Putamen (tissue), 1 donor: ENCODE measurements at regions not wholly inside any gene's neighbourhood (a gene's known extent, or its start where the extent isn't known, plus 50 kb on each side); places are given as distances from the start of the nearest gene placed in this dataset.
"Not testable (repeated sequence)": the region's sequence is repeated elsewhere in the genome, so short reads cannot be mapped to it uniquely, and the experiment has no call there.

ENCODE experiments used
- DNase-seq: peaks from one replicate; pipeline ENCODE4 v3.0.0-alpha.2; 2016; ENCODE audit warnings: low spot score

GRCh38 chr14:44453433-44454171 is 53.5 kb downstream of the FSCB start:
- no peak for DNase-seq

- not testable (repeated sequence) for DNase-seq
Observed at GRCh38 chr14:44450232-44450631, 56.9 kb downstream of the FSCB start.

- DNase-seq = no peak
Observed at GRCh38 chr14:44449680-44450079, 57.4 kb downstream of the FSCB start.

- no peak for DNase-seq
Observed at GRCh38 chr14:44448951-44449358, 58.1 kb downstream of the FSCB start.

- DNase-seq = no peak
Observed at GRCh38 chr14:44446965-44447364, 60.1 kb downstream of the FSCB start.

GRCh38 chr14:44444454-44444853 is 62.6 kb downstream of the FSCB start:
- no peak for DNase-seq

- DNase-seq = no peak
Observed at GRCh38 chr14:44438936-44439335, 68.1 kb downstream of the FSCB start.

GRCh38 chr14:44438221-44438620 is 68.9 kb downstream of the FSCB start:
- DNase-seq = no peak

GRCh38 chr14:44436458-44436857 is 70.6 kb downstream of the FSCB start:
- DNase-seq = no peak

GRCh38 chr14:44428231-44428945 is 78.7 kb downstream of the FSCB start:
- DNase-seq = no peak

- no peak for DNase-seq
Observed at GRCh38 chr14:44422699-44423098, 84.4 kb downstream of the FSCB start.

- DNase-seq = no peak
Observed at GRCh38 chr14:44420226-44420625, 86.9 kb downstream of the FSCB start.

- DNase-seq = no peak
Observed at GRCh38 chr14:44418856-44419255, 88.2 kb downstream of the FSCB start.

GRCh38 chr14:44417809-44418208 is 89.3 kb downstream of the FSCB start:
- no peak for DNase-seq

GRCh38 chr14:44414646-44415045 is 92.4 kb downstream of the FSCB start:
- no peak for DNase-seq

GRCh38 chr14:44412858-44413569 is 94.1 kb downstream of the FSCB start:
- no peak for DNase-seq

- DNase-seq = no peak
Observed at GRCh38 chr14:44405011-44405486, 102.0 kb downstream of the FSCB start.

GRCh38 chr14:44404599-44404998 is 102.5 kb downstream of the FSCB start:
- DNase-seq = no peak

GRCh38 chr14:44404036-44404435 is 103.0 kb downstream of the FSCB start:
- DNase-seq = no peak

GRCh38 chr14:44403193-44403592 is 103.9 kb downstream of the FSCB start:
- no peak for DNase-seq

- no peak for DNase-seq
Observed at GRCh38 chr14:44396226-44396625, 110.9 kb downstream of the FSCB start.

- DNase-seq = no peak
Observed at GRCh38 chr14:44392984-44393383, 114.1 kb downstream of the FSCB start.

GRCh38 chr14:44388306-44388705 is 118.8 kb downstream of the FSCB start:
- DNase-seq = no peak
